Activated naive CD4-positive, alpha-beta T cell treated with anti-CD3 and anti-CD28 coated beads, Interleukin-2, amount 50 U/mL, for 24 hours (primary cell): ENCODE measurements at regions not wholly inside any gene's neighbourhood (a gene's known extent, or its start where the extent isn't known, plus 50 kb on each side); places are given as distances from the start of the nearest gene placed in this dataset.

Experiments
- H3K27ac Mint-ChIP-seq: one replicate; pipeline ENCODE4 v1.8.0; 2021; ENCODE audit warnings: mild to moderate bottlenecking, mixed read lengths
- H3K27me3 Mint-ChIP-seq: one replicate; pipeline ENCODE4 v1.8.0; 2021; ENCODE audit warnings: mixed read lengths
- H3K36me3 Mint-ChIP-seq: one replicate; pipeline ENCODE4 v1.8.0; 2021; ENCODE audit warnings: mixed read lengths
- H3K4me1 Mint-ChIP-seq: one replicate; pipeline ENCODE4 v1.8.0; 2021; ENCODE audit warnings: mixed read lengths
- H3K4me3 Mint-ChIP-seq: one replicate; pipeline ENCODE4 v1.8.0; 2021; ENCODE audit warnings: mild to moderate bottlenecking, mixed read lengths
- H3K9me3 Mint-ChIP-seq: one replicate; pipeline ENCODE4 v1.8.0; 2021; ENCODE audit warnings: mixed read lengths

- H3K27me3 Mint-ChIP-seq: no peaks in the 10 kb centered on the region
- H3K9me3 Mint-ChIP-seq: peaks cover 8% of the 10 kb centered on the region
- H3K27ac Mint-ChIP-seq: no peak overlapping the region
- no peaks in the 10 kb centered on the region for H3K4me1 Mint-ChIP-seq
- H3K4me3 Mint-ChIP-seq: no peak overlapping the region
- peaks cover 1% of the 10 kb centered on the region for H3K36me3 Mint-ChIP-seq
Measured at GRCh38 chr6:112613410-112613809, 266.3 kb downstream of the RFPL4B start.

DNA sequence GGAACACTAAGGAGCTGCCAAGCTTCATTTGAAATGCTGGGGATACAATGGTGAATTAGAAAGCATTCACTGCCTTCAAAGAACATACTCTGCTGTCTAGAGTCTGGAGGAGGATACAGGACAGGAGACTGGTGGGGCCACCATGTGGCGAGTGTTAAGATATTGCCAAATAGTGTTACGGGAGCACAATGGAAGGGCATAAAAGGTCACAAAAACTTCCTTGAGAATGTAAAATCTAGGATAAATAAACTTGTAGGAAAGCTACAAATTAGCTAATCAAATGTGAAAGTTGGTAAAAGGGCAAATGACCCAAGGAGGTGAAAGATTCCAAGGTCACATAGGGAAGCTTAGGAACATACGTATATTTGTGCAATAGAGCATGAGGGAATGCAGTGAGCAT, 271.7 kb downstream of the RFPL4B start:
- Mint-ChIP-seq H3K36me3 (no peaks in the 10 kb centered on the region), H3K27me3 (no peaks in the 10 kb centered on the region), H3K9me3 (peaks cover 4% of the 10 kb centered on the region), H3K4me1 (no peaks in the 10 kb centered on the region), H3K27ac (no peak overlapping the region), H3K4me3 (no peak overlapping the region)

DNA sequence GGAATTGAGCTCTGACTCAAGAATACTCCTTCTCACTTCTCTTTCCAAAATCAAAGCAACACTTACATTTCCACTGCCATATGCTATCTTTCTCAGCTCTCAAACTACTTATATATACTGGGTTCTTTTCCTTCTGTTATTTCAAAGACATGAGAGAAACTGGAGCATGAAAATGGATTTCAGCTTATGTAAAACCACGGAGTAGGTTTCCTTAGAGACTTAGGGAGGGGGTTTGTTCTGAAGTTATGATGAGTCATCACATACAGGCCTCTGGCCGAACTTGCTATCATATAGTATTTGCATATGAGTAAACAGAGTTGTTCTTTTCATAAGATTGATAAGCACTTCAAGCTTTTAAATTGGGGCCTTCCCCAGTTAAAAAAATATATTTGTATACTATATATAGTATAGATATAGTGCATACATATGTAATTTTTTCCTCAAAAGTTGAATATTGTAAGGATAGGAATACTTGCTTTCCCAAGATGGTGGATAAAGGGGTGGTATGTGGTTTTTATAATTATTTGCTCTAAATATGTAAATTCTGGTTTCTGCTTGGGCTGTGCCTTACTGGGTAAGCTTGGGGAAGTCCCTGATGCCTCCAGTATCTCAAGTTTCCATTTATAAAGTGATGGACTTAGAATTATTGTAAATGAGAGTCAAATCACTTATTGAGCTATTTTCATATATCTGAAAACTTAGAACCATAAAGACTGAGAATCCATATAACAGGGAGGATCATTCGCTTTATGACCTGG, 273.9 kb downstream of the RFPL4B start:
- Mint-ChIP-seq H3K4me3 (no peak overlapping the region), H3K27ac (no peak overlapping the region), H3K27me3 (no peaks in the 10 kb centered on the region), H3K9me3 (no peaks in the 10 kb centered on the region), H3K36me3 (no peaks in the 10 kb centered on the region), H3K4me1 (no peaks in the 10 kb centered on the region)

DNA sequence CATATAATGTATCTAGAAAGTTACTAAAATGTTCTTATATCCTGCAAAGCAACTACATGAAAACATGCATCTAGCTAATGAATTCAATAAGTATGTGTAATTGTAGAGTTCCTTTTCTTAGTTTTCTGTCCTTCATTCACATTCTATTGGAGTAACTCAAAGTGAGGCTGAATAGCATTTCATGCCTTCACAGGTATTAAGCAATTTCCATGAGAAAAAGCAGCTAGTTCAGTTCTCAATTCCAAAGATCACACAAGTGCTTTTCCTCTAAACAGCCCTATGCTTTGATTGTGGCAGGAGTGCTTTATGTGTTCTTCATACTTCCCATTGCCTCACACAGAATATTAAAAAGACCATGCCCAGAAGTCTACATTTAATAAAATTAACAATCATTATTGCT, 274.9 kb downstream of the RFPL4B start:
- H3K4me1 Mint-ChIP-seq: no peaks in the 10 kb centered on the region
- no peak overlapping the region for H3K27ac Mint-ChIP-seq
- H3K36me3 Mint-ChIP-seq: no peaks in the 10 kb centered on the region
- no peaks in the 10 kb centered on the region for H3K27me3 Mint-ChIP-seq
- H3K4me3 Mint-ChIP-seq: no peak overlapping the region
- H3K9me3 Mint-ChIP-seq: no peaks in the 10 kb centered on the region

DNA sequence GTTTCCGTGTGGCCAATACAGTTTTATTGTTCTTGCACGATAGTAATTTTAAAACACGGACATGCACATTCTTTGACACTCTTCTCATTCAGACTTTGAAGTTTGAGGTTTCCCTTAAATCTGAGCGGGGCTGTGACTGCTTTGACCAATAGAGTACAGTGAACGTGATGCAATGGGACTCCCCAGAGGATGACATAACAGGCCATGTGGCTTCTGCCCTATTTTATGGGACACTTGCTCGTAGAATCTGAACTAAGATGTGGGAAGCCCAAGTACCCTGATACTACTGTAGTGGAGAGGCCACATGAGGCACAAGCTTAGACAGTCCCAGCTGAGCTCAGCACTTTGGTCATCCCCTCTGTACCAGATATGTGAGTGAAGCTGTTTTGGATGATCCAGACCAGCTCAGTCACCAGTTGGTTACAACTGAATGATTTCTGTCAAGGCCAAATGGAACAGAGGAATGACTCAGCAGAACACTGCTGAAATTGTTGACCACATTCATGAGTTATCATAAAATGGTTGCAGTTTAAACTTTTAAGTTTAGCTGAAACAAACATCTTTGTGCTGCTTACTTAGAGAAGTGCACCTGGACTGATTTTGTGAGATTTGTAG, 279.4 kb downstream of the RFPL4B start:
- Mint-ChIP-seq H3K4me1 (no peaks in the 10 kb centered on the region), H3K27ac (no peak overlapping the region), H3K4me3 (no peak overlapping the region), H3K9me3 (no peaks in the 10 kb centered on the region), H3K36me3 (no peaks in the 10 kb centered on the region), H3K27me3 (no peaks in the 10 kb centered on the region)

DNA sequence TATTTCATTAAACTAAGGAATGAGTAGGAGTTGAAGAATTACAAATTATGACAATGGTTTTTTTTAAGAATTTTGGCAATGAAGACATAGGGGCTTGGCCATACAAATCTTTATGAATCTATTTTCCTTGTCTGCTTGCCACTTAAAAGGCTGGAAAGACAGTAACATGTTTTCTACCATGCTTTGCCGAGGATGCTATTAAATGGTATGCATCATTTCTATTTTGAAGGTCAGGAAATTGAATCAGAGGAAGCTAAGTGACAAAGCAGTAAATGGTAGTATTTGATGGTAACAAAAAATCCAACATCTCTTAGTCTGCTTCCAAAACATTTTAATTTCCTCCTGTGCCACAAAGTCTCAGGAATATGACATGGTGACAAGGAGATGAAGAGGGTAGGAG, 287.2 kb downstream of the RFPL4B start:
- Mint-ChIP-seq H3K36me3 (no peaks in the 10 kb centered on the region), H3K27me3 (no peaks in the 10 kb centered on the region), H3K4me1 (no peaks in the 10 kb centered on the region), H3K4me3 (no peak overlapping the region), H3K9me3 (no peaks in the 10 kb centered on the region), H3K27ac (no peak overlapping the region)

GRCh38 chr6:112636650-112637262, 289.6 kb downstream of the RFPL4B start:
- no peaks in the 10 kb centered on the region for H3K36me3 Mint-ChIP-seq
- H3K4me1 Mint-ChIP-seq: no peaks in the 10 kb centered on the region
- no peaks in the 10 kb centered on the region for H3K9me3 Mint-ChIP-seq
- H3K4me3 Mint-ChIP-seq: no peak overlapping the region
- no peaks in the 10 kb centered on the region for H3K27me3 Mint-ChIP-seq
- H3K27ac Mint-ChIP-seq: no peak overlapping the region

DNA sequence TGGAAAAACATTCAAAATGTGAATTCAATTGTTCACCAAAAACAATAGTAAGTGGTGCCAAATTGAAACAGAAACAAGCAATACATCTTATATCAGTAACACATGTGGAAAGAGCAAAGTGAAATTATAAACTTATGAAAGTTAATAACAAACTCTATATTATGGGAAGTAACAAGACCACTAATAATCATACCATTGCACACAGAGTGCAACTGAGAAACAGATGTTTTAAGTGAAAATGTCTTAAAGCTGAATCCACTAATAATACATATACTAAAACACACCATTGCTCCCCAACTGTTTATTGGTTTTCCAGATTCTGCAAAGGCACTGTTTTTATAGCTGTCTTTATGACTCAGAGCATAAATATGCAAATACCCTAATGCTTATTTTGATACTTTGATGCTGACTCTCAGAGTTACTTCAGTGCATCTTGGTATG, 292.3 kb downstream of the RFPL4B start:
- H3K27ac Mint-ChIP-seq: no peak overlapping the region

DNA sequence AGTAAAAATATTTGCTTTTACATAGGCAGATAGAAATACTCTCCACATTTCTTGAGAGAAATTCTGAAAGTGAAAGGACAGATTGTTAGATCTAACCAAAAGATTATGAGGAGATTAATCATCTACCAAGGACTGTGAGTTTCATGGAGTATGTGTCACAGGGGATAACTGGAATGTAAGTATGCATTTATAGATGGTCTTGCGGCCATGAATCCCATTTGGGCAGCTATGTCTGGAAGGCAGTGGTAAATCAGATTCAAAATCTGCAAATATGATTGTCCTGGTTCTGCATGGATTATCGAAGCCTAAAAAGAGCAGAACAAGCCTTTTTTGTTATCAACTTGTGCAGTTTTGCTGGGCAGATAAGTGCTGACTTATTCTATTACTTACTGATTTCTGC, 293.8 kb downstream of the RFPL4B start:
- Mint-ChIP-seq H3K27ac (no peak overlapping the region), H3K4me1 (no peaks in the 10 kb centered on the region), H3K4me3 (no peak overlapping the region), H3K36me3 (no peaks in the 10 kb centered on the region), H3K27me3 (no peaks in the 10 kb centered on the region), H3K9me3 (no peaks in the 10 kb centered on the region)

More for the DNA sequence above, 292.3 kb downstream of the RFPL4B start:
- no peak overlapping the region for H3K4me3 Mint-ChIP-seq
- H3K36me3 Mint-ChIP-seq: no peaks in the 10 kb centered on the region
- no peaks in the 10 kb centered on the region for H3K27me3 Mint-ChIP-seq
- no peaks in the 10 kb centered on the region for H3K9me3 Mint-ChIP-seq
- H3K4me1 Mint-ChIP-seq: no peaks in the 10 kb centered on the region

- no peaks in the 10 kb centered on the region for H3K9me3 Mint-ChIP-seq
- no peaks in the 10 kb centered on the region for H3K27me3 Mint-ChIP-seq
- no peak overlapping the region for H3K4me3 Mint-ChIP-seq
- H3K27ac Mint-ChIP-seq: no peak overlapping the region
- no peaks in the 10 kb centered on the region for H3K36me3 Mint-ChIP-seq
- H3K4me1 Mint-ChIP-seq: no peaks in the 10 kb centered on the region
Measured at GRCh38 chr6:112649853-112650252, 302.7 kb downstream of the RFPL4B start.

GRCh38 chr6:112651239-112651638, 304.1 kb downstream of the RFPL4B start:
- Mint-ChIP-seq H3K27me3 (no peaks in the 10 kb centered on the region), H3K36me3 (no peaks in the 10 kb centered on the region), H3K4me3 (no peak overlapping the region), H3K4me1 (no peaks in the 10 kb centered on the region), H3K9me3 (no peaks in the 10 kb centered on the region), H3K27ac (no peak overlapping the region)

GRCh38 chr6:112659912-112660311, 312.8 kb downstream of the RFPL4B start:
- Mint-ChIP-seq H3K4me1 (no peaks in the 10 kb centered on the region), H3K36me3 (no peaks in the 10 kb centered on the region), H3K27me3 (no peaks in the 10 kb centered on the region), H3K4me3 (no peak overlapping the region), H3K9me3 (no peaks in the 10 kb centered on the region), H3K27ac (no peak overlapping the region)

- no peak overlapping the region for H3K27ac Mint-ChIP-seq
- H3K4me1 Mint-ChIP-seq: no peaks in the 10 kb centered on the region
- H3K27me3 Mint-ChIP-seq: no peaks in the 10 kb centered on the region
- no peak overlapping the region for H3K4me3 Mint-ChIP-seq
- H3K9me3 Mint-ChIP-seq: no peaks in the 10 kb centered on the region
- no peaks in the 10 kb centered on the region for H3K36me3 Mint-ChIP-seq
Measured at GRCh38 chr6:112660626-112661025, 313.5 kb downstream of the RFPL4B start.

DNA sequence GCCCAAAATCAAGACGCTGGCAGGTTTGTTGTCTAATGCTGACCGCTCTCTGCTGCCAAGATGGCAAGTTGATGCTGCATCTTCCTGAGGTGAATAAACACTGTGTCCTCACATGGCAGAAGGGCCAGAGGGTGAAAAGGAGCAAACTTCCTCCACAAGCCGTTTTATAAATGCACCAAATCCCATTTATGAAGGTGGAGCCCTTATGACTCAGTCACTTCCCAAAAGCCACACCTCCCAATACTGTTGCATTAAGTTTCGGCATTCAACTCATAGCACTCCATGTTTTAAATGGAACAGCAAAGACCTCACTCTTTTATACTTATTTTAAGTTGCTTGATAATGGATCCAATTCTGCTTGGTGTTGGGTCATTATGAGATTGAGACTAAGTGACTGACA, 316.6 kb downstream of the RFPL4B start:
- H3K9me3 Mint-ChIP-seq: no peaks in the 10 kb centered on the region
- H3K4me1 Mint-ChIP-seq: no peaks in the 10 kb centered on the region
- no peaks in the 10 kb centered on the region for H3K36me3 Mint-ChIP-seq
- no peak overlapping the region for H3K4me3 Mint-ChIP-seq
- H3K27me3 Mint-ChIP-seq: no peaks in the 10 kb centered on the region
- no peak overlapping the region for H3K27ac Mint-ChIP-seq

DNA sequence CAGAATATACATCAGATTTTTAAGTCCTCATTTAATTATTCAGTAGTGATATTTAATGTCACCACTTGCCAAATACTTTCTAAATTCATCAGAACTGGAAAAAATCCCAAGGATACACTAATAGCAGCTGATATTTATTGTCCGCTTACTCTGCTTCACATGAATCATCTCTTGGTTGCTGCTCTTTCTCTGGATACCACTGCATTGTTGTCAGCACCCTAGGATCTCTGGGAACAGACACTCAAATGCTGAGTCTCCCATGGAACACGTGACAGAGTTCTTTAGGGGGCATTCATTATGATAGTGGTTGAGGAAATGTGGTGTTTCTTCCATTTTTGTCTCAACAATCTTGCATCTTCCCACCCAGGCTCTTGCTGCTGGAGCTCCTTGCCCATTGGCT, 318.0 kb downstream of the RFPL4B start:
- no peaks in the 10 kb centered on the region for H3K27me3 Mint-ChIP-seq
- H3K36me3 Mint-ChIP-seq: no peaks in the 10 kb centered on the region
- H3K27ac Mint-ChIP-seq: no peak overlapping the region
- H3K4me1 Mint-ChIP-seq: no peaks in the 10 kb centered on the region
- H3K9me3 Mint-ChIP-seq: no peaks in the 10 kb centered on the region
- no peak overlapping the region for H3K4me3 Mint-ChIP-seq

GRCh38 chr6:112665815-112666214, 318.7 kb downstream of the RFPL4B start:
- Mint-ChIP-seq H3K27ac (no peak overlapping the region), H3K36me3 (no peaks in the 10 kb centered on the region), H3K27me3 (no peaks in the 10 kb centered on the region), H3K9me3 (peaks cover 3% of the 10 kb centered on the region), H3K4me3 (no peak overlapping the region), H3K4me1 (no peaks in the 10 kb centered on the region)
